MM.1S (cell line): ENCODE measurements at regions not wholly inside any gene's neighbourhood (a gene's known extent, or its start where the extent isn't known, plus 50 kb on each side); places are given as distances from the start of the nearest gene placed in this dataset.

Experiments used
- DNase-seq: peaks from one replicate; pipeline ENCODE4 v3.0.0-alpha.2; 2015
- H2AFZ ChIP-seq: fragments of 300-600 bp; sonication (generic); 2 replicates; pipeline ENCODE4 v1.6.0; 2016; ENCODE audit warnings: antibody characterized with exemption, low read length
- H3F3A ChIP-seq: fragments of 300-600 bp; sonication (generic); 2 replicates; pipeline ENCODE4 v1.6.1; 2016; ENCODE audit warnings: mild to moderate bottlenecking, antibody characterized with exemption, low read length, moderate library complexity, mixed read lengths; ENCODE audit not compliant: insufficient read depth
- H3K27ac ChIP-seq: fragments of 300-600 bp; sonication (generic); 2 replicates; pipeline ENCODE4 v1.5.1; 2016; ENCODE audit warnings: mild to moderate bottlenecking, low read length
- H3K27me3 ChIP-seq: fragments of 300-600 bp; sonication (generic); replicated peaks from 2 replicates; pipeline ENCODE4 v1.6.0; 2016; ENCODE audit warnings: low read length; ENCODE audit not compliant: insufficient read depth
- H3K36me3 ChIP-seq: fragments of 300-600 bp; sonication (generic); replicated peaks from 2 replicates; pipeline ENCODE4 v1.6.1; 2016; ENCODE audit warnings: mild to moderate bottlenecking, low read length, mixed read lengths; ENCODE audit not compliant: insufficient read depth
- H3K4me1 ChIP-seq: fragments of 300-600 bp; sonication (generic); 2 replicates; pipeline ENCODE4 v1.6.1; 2016; ENCODE audit warnings: low read length, mixed read lengths
- H3K4me2 ChIP-seq: fragments of 300-600 bp; sonication (generic); 2 replicates; pipeline ENCODE4 v1.6.0; 2016; ENCODE audit warnings: low read depth, low read length
- H3K4me3 ChIP-seq: fragments of 300-600 bp; sonication (generic); 2 replicates; pipeline ENCODE4 v1.5.1; 2016; ENCODE audit warnings: low read length, mixed read lengths
- H3K79me2 ChIP-seq: fragments of 300-600 bp; sonication (generic); 2 replicates; pipeline ENCODE4 v1.6.1; 2016; ENCODE audit warnings: mixed run types, low read length, mixed read lengths
- H3K9ac ChIP-seq: fragments of 300-600 bp; sonication (generic); 2 replicates; pipeline ENCODE4 v1.6.1; 2016; ENCODE audit warnings: low read length, mixed read lengths
- H3K9me2 ChIP-seq: fragments of 300-600 bp; sonication (generic); replicated peaks from 2 replicates; pipeline ENCODE4 v1.6.1; 2016; ENCODE audit warnings: mild to moderate bottlenecking, low read length, mixed read lengths; ENCODE audit not compliant: insufficient read depth
- H3K9me3 ChIP-seq: fragments of 300-600 bp; sonication (generic); replicated peaks from 2 replicates; pipeline ENCODE4 v1.6.1; 2016; ENCODE audit warnings: mild to moderate bottlenecking, low read length, mixed read lengths; ENCODE audit not compliant: insufficient read depth
- H4K20me1 ChIP-seq: fragments of 300-600 bp; sonication (generic); 2 replicates; pipeline ENCODE4 v1.6.1; 2016; ENCODE audit warnings: mild to moderate bottlenecking, low read length, moderate library complexity, mixed read lengths; ENCODE audit not compliant: insufficient read depth
- EZH2 ChIP-seq: fragments of 300-600 bp; sonication (generic); optimal IDR thresholded peaks from 2 replicates; pipeline ENCODE3; 2017; ENCODE audit warnings: low read depth, mild to moderate bottlenecking, antibody characterized with exemption, low read length, mixed read lengths
- EZH2phosphoT487 ChIP-seq: fragments of 300-600 bp; sonication (generic); IDR thresholded peaks from 2 replicates; pipeline ENCODE4 v1.6.1; 2018; ENCODE audit warnings: antibody characterized with exemption, low read length
- TF ChIP-seq, protein P1 (sequence below): fragments of 300-600 bp; sonication (generic); IDR thresholded peaks from 2 replicates; pipeline ENCODE4 v1.5.1; 2016; ENCODE audit warnings: antibody characterized with exemption, low read length, mixed read lengths

DNA sequence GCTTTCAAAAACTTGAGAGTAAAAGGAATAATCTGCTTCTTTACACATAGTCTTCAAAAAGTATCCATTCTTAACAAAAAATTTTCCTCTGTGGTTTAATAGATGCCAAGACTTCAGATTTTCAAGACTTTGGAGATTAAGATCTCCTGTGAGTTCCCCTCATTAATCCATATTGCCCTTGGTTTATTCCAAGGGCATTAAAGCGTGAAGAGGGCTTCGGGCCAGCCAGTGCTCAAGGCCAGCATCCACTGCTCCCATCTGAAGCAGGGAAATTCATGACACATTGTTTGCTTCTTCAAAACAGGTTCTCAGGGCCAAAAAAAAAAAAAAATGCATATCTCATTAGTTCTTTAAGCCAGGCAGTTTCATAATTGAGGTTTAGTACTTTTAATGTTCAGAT lies 137.3 kb upstream of the RHOBTB1 start:
- Histone ChIP-seq H3K4me3 (no peak overlapping the region), H3K9me3 (no peaks in the 10 kb centered on the region), H3K4me2 (no peak overlapping the region), H3F3A (no peaks in the 10 kb centered on the region), H3K9ac (no peak overlapping the region), H3K79me2 (no peaks in the 10 kb centered on the region), H3K27ac (no peak overlapping the region), H3K4me1 (no peaks in the 10 kb centered on the region), H3K27me3 (no peaks in the 10 kb centered on the region), H2AFZ (no peak overlapping the region), H4K20me1 (no peaks in the 10 kb centered on the region), H3K36me3 (no peaks in the 10 kb centered on the region), H3K9me2 (no peaks in the 10 kb centered on the region)
- no peak for DNase-seq
- TF ChIP-seq EZH2phosphoT487: no peak
- TF ChIP-seq, protein P1, sequence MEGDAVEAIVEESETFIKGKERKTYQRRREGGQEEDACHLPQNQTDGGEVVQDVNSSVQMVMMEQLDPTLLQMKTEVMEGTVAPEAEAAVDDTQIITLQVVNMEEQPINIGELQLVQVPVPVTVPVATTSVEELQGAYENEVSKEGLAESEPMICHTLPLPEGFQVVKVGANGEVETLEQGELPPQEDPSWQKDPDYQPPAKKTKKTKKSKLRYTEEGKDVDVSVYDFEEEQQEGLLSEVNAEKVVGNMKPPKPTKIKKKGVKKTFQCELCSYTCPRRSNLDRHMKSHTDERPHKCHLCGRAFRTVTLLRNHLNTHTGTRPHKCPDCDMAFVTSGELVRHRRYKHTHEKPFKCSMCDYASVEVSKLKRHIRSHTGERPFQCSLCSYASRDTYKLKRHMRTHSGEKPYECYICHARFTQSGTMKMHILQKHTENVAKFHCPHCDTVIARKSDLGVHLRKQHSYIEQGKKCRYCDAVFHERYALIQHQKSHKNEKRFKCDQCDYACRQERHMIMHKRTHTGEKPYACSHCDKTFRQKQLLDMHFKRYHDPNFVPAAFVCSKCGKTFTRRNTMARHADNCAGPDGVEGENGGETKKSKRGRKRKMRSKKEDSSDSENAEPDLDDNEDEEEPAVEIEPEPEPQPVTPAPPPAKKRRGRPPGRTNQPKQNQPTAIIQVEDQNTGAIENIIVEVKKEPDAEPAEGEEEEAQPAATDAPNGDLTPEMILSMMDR: no peak
- no peak for TF ChIP-seq EZH2

DNA sequence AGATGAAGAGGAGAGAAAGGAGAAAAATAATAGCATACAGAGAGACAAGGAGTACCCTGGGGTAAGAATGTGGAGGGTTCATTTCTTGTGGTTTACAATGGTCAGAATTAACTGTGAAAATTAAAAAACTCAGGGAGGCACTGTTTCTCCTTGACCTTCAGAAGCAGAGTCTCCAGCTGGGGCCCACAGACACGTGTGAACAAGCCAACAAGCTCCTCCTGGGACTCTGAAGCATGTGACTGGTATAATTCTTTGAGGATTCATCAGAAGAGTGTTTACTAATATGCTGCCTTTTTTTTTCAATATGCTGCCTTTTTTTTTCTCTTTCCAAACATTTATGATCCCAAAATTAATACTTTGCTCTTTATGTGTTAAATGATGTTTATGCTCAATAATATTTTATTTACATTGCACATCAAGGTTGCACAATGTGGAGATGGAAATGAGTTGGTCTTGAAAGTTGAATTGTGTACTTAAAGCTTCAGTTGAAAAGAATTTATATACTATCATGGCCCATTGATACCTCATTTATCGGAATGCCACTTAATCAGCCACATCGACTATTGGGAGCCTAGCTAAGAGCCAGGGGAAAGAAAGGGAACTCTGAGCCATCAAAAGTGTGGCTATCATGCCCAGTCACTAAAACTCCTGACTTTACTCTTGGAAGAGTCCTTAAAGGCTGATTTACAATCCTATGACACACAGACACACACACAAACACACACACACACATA lies 134.7 kb upstream of the RHOBTB1 start:
- Histone ChIP-seq H3F3A (no peaks in the 10 kb centered on the region), H3K9me2 (no peaks in the 10 kb centered on the region), H3K4me2 (no peak overlapping the region), H4K20me1 (no peaks in the 10 kb centered on the region), H3K9ac (no peak overlapping the region), H3K27ac (no peak overlapping the region), H3K36me3 (no peaks in the 10 kb centered on the region), H2AFZ (no peak overlapping the region), H3K4me1 (no peaks in the 10 kb centered on the region), H3K79me2 (no peaks in the 10 kb centered on the region), H3K27me3 (no peaks in the 10 kb centered on the region), H3K9me3 (no peaks in the 10 kb centered on the region), H3K4me3 (no peak overlapping the region)
- no peak for DNase-seq
- TF ChIP-seq, protein P1: no peak
- TF ChIP-seq EZH2: no peak
- no peak for TF ChIP-seq EZH2phosphoT487

DNA sequence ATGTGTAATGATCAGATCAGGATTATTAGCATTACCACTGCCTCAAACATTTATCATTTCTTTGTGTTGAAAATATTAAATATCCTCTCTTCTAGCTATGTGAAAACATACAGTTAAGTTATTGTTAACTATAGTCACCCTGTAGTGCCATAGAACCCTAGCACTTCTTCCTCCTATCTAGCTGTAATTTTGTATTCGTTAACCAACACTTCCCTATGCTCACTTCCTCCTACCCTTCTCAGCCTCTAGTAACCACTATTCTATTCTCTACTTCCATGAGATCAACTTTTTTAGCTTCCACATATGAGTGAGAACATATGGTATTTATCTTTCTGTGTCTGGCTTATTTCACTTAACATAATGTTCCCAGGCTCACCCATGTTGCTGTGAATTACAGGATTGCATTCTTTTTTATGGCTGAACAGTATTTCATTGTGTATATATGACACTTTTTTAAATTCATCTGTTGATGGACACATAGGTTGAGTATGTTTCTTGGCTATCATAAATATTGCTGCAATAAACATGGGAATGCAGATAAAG lies 132.7 kb upstream of the RHOBTB1 start:
- Histone ChIP-seq H3K27me3 (no peaks in the 10 kb centered on the region), H3K4me3 (no peak overlapping the region), H3K4me2 (no peak overlapping the region), H3K36me3 (no peaks in the 10 kb centered on the region), H3K9me2 (no peaks in the 10 kb centered on the region), H3K4me1 (no peaks in the 10 kb centered on the region), H3K9me3 (no peaks in the 10 kb centered on the region), H3K27ac (no peak overlapping the region), H3K9ac (no peak overlapping the region), H3F3A (no peaks in the 10 kb centered on the region), H3K79me2 (no peaks in the 10 kb centered on the region), H2AFZ (no peak overlapping the region), H4K20me1 (no peaks in the 10 kb centered on the region)
- no peak for TF ChIP-seq EZH2
- TF ChIP-seq, protein P1: no peak
- no peak for TF ChIP-seq EZH2phosphoT487
- no peak for DNase-seq
